ENCODE measurements at regions not wholly inside any gene's neighbourhood (a gene's known extent, or its start where the extent isn't known, plus 50 kb on each side); places are given as distances from the start of the nearest gene placed in this dataset.

DNA sequence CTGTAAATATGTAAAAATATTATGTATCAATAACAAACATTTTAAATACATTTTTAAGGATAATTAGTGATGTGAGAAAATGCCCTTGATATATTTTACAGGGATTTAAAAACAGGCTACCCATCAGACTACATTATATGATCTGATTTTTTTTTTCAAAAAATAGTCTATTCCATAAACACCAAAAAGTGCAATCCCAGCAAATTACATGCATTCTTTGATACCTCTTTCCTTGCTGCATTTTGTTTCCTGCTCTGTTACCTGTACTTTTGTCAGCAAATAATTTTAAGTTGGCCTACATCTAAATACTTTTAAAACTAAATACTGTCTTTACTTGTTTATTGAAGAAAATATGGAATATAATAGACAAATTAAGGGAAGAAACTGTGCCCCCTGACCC, 306.2 kb upstream of the ARID1B start:
- Histone ChIP-seq H3K4me2 (ENCODE audit: low read length) (no peak overlapping the region), H3K36me3 (ENCODE audit: insufficient read depth, low read length) (no peaks in the 10 kb centered on the region), H4K20me1 (ENCODE audit: insufficient read depth) (no peaks in the 10 kb centered on the region), H3K9me3 (ENCODE audit: low read length) (no peaks in the 10 kb centered on the region), H2AFZ (ENCODE audit: low read depth, low read length) (no peak overlapping the region), H3K27ac (ENCODE audit: low read length) (no peak overlapping the region), H3K9me2 (ENCODE audit: insufficient read depth, low read length) (no peaks in the 10 kb centered on the region), H3F3A (ENCODE audit: insufficient read depth, low read length, poor library complexity, severe bottlenecking) (no peaks in the 10 kb centered on the region), H3K9ac (ENCODE audit: low read length) (no peak overlapping the region), H3K4me3 (ENCODE audit: low read length) (no peak overlapping the region), H3K79me2 (replicated peaks; ENCODE audit: insufficient read depth, low read length) (no peaks in the 10 kb centered on the region), H3K27me3 (ENCODE audit: insufficient read depth, low read depth, low read length) (no peaks in the 10 kb centered on the region)
- TF ChIP-seq EP300 (conservative IDR thresholded peaks at IDR 0.05; ENCODE audit: poor library complexity, severe bottlenecking): no peak
- TF ChIP-seq, protein P1, sequence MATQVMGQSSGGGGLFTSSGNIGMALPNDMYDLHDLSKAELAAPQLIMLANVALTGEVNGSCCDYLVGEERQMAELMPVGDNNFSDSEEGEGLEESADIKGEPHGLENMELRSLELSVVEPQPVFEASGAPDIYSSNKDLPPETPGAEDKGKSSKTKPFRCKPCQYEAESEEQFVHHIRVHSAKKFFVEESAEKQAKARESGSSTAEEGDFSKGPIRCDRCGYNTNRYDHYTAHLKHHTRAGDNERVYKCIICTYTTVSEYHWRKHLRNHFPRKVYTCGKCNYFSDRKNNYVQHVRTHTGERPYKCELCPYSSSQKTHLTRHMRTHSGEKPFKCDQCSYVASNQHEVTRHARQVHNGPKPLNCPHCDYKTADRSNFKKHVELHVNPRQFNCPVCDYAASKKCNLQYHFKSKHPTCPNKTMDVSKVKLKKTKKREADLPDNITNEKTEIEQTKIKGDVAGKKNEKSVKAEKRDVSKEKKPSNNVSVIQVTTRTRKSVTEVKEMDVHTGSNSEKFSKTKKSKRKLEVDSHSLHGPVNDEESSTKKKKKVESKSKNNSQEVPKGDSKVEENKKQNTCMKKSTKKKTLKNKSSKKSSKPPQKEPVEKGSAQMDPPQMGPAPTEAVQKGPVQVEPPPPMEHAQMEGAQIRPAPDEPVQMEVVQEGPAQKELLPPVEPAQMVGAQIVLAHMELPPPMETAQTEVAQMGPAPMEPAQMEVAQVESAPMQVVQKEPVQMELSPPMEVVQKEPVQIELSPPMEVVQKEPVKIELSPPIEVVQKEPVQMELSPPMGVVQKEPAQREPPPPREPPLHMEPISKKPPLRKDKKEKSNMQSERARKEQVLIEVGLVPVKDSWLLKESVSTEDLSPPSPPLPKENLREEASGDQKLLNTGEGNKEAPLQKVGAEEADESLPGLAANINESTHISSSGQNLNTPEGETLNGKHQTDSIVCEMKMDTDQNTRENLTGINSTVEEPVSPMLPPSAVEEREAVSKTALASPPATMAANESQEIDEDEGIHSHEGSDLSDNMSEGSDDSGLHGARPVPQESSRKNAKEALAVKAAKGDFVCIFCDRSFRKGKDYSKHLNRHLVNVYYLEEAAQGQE (IDR thresholded peaks at IDR 0.05; ENCODE audit: borderline replicate concordance): no peak
- TF ChIP-seq TAF1 (IDR thresholded peaks at IDR 0.05; ENCODE audit: low read depth): no peak
- no peak for TF ChIP-seq RAD21 (conservative IDR thresholded peaks at IDR 0.05)
- no peak for TF ChIP-seq POLR2AphosphoS5 (IDR thresholded peaks at IDR 0.05)
- TF ChIP-seq SMC3 (conservative IDR thresholded peaks at IDR 0.05; ENCODE audit: poor library complexity): no peak
- TF ChIP-seq MXI1 (conservative IDR thresholded peaks at IDR 0.05; ENCODE audit: poor library complexity, severe bottlenecking): no peak
- TF ChIP-seq EZH2 (IDR thresholded peaks at IDR 0.05; ENCODE audit: borderline replicate concordance, insufficient read depth, low read length, poor library complexity, severe bottlenecking): no peak

GRCh38 chr6:156464100-156464878, 312.9 kb upstream of the ARID1B start:
- H3K36me3 ChIP-seq (ENCODE audit: insufficient read depth, low read length): no peaks in the 10 kb centered on the region
- no peak for TF ChIP-seq EZH2 (IDR thresholded peaks at IDR 0.05; ENCODE audit: borderline replicate concordance, insufficient read depth, low read length, poor library complexity, severe bottlenecking)
- TF ChIP-seq TAF1 (IDR thresholded peaks at IDR 0.05; ENCODE audit: low read depth): no peak
- TF ChIP-seq SMC3 (conservative IDR thresholded peaks at IDR 0.05; ENCODE audit: poor library complexity): no peak
- TF ChIP-seq RAD21 (conservative IDR thresholded peaks at IDR 0.05): no peak
- no peak for TF ChIP-seq POLR2AphosphoS5 (IDR thresholded peaks at IDR 0.05)
- no peak for TF ChIP-seq MXI1 (conservative IDR thresholded peaks at IDR 0.05; ENCODE audit: poor library complexity, severe bottlenecking)
- TF ChIP-seq CTCF (IDR thresholded peaks at IDR 0.05; ENCODE audit: poor library complexity, severe bottlenecking): no peak

More at GRCh38 chr6:156464100-156464878, 312.9 kb upstream of the ARID1B start:
- Histone ChIP-seq H3K4me2 (ENCODE audit: low read length) (no peak overlapping the region), H3K27ac (ENCODE audit: low read length) (no peak overlapping the region), H3K9ac (ENCODE audit: low read length) (no peak overlapping the region), H3K9me2 (ENCODE audit: insufficient read depth, low read length) (no peaks in the 10 kb centered on the region), H3K79me2 (replicated peaks; ENCODE audit: insufficient read depth, low read length) (no peaks in the 10 kb centered on the region), H4K20me1 (ENCODE audit: insufficient read depth) (no peaks in the 10 kb centered on the region), H3K4me3 (ENCODE audit: low read length) (no peak overlapping the region), H2AFZ (ENCODE audit: low read depth, low read length) (no peak overlapping the region), H3K9me3 (ENCODE audit: low read length) (no peaks in the 10 kb centered on the region), H3F3A (ENCODE audit: insufficient read depth, low read length, poor library complexity, severe bottlenecking) (no peaks in the 10 kb centered on the region), H3K27me3 (ENCODE audit: insufficient read depth, low read depth, low read length) (no peaks in the 10 kb centered on the region)

Measured in neural cell (in vitro differentiated cells).